ENCODE measurements at regions not wholly inside any gene's neighbourhood (a gene's known extent, or its start where the extent isn't known, plus 50 kb on each side); places are given as distances from the start of the nearest gene placed in this dataset.

DNA sequence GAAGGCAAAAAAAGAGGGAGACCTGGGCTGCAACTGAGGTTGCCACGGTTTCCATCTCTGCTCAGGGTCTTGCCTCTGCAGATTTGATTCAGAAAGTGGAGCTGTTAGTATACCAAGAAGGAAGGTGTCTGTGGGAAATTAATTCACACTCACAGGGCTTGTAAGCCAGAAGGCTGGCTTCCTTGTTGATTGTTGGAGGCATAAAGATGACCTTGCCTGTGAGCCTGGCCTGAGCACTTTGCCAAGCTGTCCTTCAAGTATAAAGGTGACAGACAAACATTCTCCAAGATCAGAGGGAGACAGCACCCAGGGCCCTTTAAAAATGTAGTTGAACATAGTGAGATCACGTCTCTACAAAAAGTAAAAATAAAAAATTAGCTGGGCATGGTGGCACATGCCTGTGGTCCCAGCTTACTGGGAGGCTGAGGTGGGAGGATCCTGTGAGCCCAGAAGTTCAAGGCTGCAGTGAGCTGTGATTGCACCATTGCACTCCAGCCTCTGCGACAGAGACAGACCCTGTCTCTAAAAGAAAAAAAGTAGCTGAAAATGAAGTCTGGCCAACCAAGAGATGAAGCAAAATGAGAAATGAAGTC, 91.2 kb upstream of the UXS1 start:
- TF ChIP-seq, protein P1, sequence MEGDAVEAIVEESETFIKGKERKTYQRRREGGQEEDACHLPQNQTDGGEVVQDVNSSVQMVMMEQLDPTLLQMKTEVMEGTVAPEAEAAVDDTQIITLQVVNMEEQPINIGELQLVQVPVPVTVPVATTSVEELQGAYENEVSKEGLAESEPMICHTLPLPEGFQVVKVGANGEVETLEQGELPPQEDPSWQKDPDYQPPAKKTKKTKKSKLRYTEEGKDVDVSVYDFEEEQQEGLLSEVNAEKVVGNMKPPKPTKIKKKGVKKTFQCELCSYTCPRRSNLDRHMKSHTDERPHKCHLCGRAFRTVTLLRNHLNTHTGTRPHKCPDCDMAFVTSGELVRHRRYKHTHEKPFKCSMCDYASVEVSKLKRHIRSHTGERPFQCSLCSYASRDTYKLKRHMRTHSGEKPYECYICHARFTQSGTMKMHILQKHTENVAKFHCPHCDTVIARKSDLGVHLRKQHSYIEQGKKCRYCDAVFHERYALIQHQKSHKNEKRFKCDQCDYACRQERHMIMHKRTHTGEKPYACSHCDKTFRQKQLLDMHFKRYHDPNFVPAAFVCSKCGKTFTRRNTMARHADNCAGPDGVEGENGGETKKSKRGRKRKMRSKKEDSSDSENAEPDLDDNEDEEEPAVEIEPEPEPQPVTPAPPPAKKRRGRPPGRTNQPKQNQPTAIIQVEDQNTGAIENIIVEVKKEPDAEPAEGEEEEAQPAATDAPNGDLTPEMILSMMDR (IDR thresholded peaks at IDR 0.05; ENCODE audit: low read length): no peak
- no peak for TF ChIP-seq EZH2 (IDR thresholded peaks at IDR 0.05; ENCODE audit: borderline replicate concordance, low read length)

Measured in OCI-LY1 (cell line).